ENCODE measurements at regions not wholly inside any gene's neighbourhood (a gene's known extent, or its start where the extent isn't known, plus 50 kb on each side); places are given as distances from the start of the nearest gene placed in this dataset.

DNA sequence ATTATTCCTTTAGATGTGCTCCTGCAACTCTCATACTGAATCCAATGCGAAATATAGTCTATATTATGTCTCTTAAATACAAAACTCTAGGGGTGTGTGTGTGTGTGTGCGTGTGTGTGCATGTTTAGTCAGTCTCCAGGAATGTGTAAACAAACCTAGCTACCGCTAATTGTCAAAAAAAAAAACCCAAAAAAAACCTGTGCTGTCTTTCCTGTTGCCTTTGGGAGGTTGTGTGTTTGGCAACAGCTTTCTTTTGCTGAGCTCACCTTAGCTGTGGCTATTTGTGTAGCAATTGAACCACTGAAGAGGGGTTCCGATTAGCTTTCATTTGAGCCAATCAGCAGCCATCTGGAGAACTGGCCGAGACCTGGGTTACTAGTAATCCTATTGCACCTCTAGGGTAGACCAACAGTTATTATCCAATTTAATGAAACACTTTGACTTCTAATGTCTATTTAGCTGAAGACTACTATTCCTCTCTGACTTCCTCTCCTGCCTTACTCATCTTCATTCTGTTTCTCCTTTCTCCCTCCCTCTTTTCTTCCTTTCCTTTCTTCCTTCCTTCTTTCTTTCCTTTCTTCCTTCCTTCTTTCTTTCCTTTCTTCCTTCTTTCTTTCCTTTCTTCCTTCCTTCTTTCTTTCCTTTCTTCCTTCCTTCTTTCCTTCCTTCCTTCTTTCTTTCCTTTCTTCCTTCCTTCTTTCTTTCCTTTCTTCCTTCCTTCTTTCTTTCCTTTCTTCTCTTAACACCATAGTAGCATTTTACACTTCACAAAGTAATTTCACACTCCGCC is 471.1 kb downstream of the GBA3 start:
- WGBS = 59% methylated on average over 6 of the region's 6 CpGs
- H3K4me1 ChIP-seq (ENCODE audit: control insufficient read depth in 4 of 4, insufficient read depth in 4 of 4, low read length in 3 of 4) = no peaks in the 10 kb centered on the region
- H3K36me3 ChIP-seq (ENCODE audit: control insufficient read depth in 4 of 4, insufficient read depth in 3 of 4, low read depth in 1 of 4, low read length in 3 of 4) = no peaks in the 10 kb centered on the region
- H3K27me3 ChIP-seq (ENCODE audit: control insufficient read depth in 4 of 4, insufficient read depth in 4 of 4, low read length in 3 of 4) = no peaks in the 10 kb centered on the region
- DNase-seq (ENCODE audit: low spot score) = no peak
- no peak overlapping the region for H3K4me3 ChIP-seq (ENCODE audit: low read depth in 1 of 3, low read length in 3 of 3)
- no peaks in the 10 kb centered on the region for H3K9me3 ChIP-seq (ENCODE audit: control insufficient read depth in 4 of 4, low read length in 3 of 4)
- TF ChIP-seq EGR1 (IDR thresholded peaks at IDR 0.05; ENCODE audit: low read depth in 2 of 2) (no peak), NR2F2 (IDR thresholded peaks at IDR 0.05) (no peak), JUND (IDR thresholded peaks at IDR 0.05) (no peak), FOXA2 (IDR thresholded peaks at IDR 0.05) (no peak), TAF1 (conservative IDR thresholded peaks at IDR 0.05) (no peak), HNF4A (conservative IDR thresholded peaks at IDR 0.05) (no peak), RAD21 (IDR thresholded peaks at IDR 0.05) (no peak), HNF4G (IDR thresholded peaks at IDR 0.05) (no peak), YY1 (IDR thresholded peaks at IDR 0.05) (no peak), GABPA (IDR thresholded peaks at IDR 0.05 in 1 of 2, conservative IDR thresholded peaks at IDR 0.05 in 1 of 2) (no peak), FOXA1 (IDR thresholded peaks at IDR 0.05) (no peak), SP1 (IDR thresholded peaks at IDR 0.05) (no peak), RXRA (IDR thresholded peaks at IDR 0.05) (no peak)
- TF ChIP-seq, protein P1, sequence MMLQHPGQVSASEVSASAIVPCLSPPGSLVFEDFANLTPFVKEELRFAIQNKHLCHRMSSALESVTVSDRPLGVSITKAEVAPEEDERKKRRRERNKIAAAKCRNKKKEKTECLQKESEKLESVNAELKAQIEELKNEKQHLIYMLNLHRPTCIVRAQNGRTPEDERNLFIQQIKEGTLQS (IDR thresholded peaks at IDR 0.05) = no peak
- TF ChIP-seq, protein P2, sequence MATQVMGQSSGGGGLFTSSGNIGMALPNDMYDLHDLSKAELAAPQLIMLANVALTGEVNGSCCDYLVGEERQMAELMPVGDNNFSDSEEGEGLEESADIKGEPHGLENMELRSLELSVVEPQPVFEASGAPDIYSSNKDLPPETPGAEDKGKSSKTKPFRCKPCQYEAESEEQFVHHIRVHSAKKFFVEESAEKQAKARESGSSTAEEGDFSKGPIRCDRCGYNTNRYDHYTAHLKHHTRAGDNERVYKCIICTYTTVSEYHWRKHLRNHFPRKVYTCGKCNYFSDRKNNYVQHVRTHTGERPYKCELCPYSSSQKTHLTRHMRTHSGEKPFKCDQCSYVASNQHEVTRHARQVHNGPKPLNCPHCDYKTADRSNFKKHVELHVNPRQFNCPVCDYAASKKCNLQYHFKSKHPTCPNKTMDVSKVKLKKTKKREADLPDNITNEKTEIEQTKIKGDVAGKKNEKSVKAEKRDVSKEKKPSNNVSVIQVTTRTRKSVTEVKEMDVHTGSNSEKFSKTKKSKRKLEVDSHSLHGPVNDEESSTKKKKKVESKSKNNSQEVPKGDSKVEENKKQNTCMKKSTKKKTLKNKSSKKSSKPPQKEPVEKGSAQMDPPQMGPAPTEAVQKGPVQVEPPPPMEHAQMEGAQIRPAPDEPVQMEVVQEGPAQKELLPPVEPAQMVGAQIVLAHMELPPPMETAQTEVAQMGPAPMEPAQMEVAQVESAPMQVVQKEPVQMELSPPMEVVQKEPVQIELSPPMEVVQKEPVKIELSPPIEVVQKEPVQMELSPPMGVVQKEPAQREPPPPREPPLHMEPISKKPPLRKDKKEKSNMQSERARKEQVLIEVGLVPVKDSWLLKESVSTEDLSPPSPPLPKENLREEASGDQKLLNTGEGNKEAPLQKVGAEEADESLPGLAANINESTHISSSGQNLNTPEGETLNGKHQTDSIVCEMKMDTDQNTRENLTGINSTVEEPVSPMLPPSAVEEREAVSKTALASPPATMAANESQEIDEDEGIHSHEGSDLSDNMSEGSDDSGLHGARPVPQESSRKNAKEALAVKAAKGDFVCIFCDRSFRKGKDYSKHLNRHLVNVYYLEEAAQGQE (IDR thresholded peaks at IDR 0.05) = no peak
- TF ChIP-seq, protein P3, sequence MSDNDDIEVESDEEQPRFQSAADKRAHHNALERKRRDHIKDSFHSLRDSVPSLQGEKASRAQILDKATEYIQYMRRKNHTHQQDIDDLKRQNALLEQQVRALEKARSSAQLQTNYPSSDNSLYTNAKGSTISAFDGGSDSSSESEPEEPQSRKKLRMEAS (IDR thresholded peaks at IDR 0.05) = no peak
- TF ChIP-seq, protein P4, sequence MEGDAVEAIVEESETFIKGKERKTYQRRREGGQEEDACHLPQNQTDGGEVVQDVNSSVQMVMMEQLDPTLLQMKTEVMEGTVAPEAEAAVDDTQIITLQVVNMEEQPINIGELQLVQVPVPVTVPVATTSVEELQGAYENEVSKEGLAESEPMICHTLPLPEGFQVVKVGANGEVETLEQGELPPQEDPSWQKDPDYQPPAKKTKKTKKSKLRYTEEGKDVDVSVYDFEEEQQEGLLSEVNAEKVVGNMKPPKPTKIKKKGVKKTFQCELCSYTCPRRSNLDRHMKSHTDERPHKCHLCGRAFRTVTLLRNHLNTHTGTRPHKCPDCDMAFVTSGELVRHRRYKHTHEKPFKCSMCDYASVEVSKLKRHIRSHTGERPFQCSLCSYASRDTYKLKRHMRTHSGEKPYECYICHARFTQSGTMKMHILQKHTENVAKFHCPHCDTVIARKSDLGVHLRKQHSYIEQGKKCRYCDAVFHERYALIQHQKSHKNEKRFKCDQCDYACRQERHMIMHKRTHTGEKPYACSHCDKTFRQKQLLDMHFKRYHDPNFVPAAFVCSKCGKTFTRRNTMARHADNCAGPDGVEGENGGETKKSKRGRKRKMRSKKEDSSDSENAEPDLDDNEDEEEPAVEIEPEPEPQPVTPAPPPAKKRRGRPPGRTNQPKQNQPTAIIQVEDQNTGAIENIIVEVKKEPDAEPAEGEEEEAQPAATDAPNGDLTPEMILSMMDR (IDR thresholded peaks at IDR 0.05; ENCODE audit: low read depth, low read length, missing input control) = no peak
- TF ChIP-seq, protein P5, sequence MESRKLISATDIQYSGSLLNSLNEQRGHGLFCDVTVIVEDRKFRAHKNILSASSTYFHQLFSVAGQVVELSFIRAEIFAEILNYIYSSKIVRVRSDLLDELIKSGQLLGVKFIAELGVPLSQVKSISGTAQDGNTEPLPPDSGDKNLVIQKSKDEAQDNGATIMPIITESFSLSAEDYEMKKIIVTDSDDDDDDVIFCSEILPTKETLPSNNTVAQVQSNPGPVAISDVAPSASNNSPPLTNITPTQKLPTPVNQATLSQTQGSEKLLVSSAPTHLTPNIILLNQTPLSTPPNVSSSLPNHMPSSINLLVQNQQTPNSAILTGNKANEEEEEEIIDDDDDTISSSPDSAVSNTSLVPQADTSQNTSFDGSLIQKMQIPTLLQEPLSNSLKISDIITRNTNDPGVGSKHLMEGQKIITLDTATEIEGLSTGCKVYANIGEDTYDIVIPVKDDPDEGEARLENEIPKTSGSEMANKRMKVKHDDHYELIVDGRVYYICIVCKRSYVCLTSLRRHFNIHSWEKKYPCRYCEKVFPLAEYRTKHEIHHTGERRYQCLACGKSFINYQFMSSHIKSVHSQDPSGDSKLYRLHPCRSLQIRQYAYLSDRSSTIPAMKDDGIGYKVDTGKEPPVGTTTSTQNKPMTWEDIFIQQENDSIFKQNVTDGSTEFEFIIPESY (IDR thresholded peaks at IDR 0.05) = no peak
- H3K27ac ChIP-seq (ENCODE audit: low read depth in 1 of 2, low read length in 2 of 2) = no peak overlapping the region
- H3K9ac ChIP-seq (ENCODE audit: low read depth in 1 of 2, low read length in 2 of 2) = no peak overlapping the region
